ENCODE measurements at regions not wholly inside any gene's neighbourhood (a gene's known extent, or its start where the extent isn't known, plus 50 kb on each side); places are given as distances from the start of the nearest gene placed in this dataset.

DNA sequence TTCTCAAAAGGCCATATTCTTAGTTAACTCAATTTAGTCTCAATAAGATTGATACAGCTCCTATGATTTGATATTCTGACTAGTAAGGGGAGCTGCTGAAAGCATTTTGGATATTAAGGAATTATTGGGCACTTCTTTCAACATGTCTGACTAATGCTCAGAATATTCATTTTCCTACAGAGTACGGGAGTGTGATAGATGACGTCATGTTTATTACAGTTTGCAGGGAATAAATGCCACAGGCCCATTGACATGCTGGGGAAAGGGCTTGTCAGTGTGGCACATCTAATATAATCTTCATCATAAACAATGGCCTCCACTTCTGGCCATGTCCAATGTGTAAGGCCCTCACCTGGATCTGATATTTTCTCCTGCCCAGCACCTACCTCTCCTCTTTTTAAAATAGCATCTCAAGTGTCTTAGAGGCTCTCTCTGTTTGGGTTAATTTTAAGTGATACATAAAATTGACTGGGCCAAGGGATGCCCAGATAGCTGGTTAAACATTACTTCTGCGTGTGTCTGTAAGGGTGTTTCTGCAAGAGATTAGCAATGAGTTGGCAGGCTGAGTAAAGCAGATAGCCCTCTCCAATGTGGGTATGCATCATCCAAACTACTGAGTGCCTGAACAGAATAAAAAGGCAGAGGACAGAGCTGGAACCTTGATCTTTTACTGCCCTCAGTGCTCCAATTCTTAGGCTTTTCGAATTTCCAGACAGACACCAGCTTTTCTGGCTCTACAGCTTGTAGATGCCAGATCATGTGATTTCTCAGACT lies 99.3 kb downstream of the SLC24A2 start:
- TF ChIP-seq GRHL2 (CRISPR knock-in tag; IDR thresholded peaks at IDR 0.05; ENCODE audit: insufficient replicate concordance, severe bottlenecking): no peak
- no peak for TF ChIP-seq NFATC4 (CRISPR knock-in tag; IDR thresholded peaks at IDR 0.05)
- TF ChIP-seq CBFB (CRISPR knock-in tag; IDR thresholded peaks at IDR 0.05; ENCODE audit: low read depth): no peak
- no peak for TF ChIP-seq CTCF (IDR thresholded peaks at IDR 0.05)
- TF ChIP-seq NFE2L1 (CRISPR knock-in tag; IDR thresholded peaks at IDR 0.05): no peak
- TF ChIP-seq, protein P1, sequence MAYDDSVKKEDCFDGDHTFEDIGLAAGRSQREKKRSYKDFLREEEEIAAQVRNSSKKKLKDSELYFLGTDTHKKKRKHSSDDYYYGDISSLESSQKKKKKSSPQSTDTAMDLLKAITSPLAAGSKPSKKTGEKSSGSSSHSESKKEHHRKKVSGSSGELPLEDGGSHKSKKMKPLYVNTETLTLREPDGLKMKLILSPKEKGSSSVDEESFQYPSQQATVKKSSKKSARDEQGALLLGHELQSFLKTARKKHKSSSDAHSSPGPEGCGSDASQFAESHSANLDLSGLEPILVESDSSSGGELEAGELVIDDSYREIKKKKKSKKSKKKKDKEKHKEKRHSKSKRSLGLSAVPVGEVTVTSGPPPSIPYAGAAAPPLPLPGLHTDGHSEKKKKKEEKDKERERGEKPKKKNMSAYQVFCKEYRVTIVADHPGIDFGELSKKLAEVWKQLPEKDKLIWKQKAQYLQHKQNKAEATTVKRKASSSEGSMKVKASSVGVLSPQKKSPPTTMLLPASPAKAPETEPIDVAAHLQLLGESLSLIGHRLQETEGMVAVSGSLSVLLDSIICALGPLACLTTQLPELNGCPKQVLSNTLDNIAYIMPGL (CRISPR knock-in tag; IDR thresholded peaks at IDR 0.05): no peak
- TF ChIP-seq, protein P2, sequence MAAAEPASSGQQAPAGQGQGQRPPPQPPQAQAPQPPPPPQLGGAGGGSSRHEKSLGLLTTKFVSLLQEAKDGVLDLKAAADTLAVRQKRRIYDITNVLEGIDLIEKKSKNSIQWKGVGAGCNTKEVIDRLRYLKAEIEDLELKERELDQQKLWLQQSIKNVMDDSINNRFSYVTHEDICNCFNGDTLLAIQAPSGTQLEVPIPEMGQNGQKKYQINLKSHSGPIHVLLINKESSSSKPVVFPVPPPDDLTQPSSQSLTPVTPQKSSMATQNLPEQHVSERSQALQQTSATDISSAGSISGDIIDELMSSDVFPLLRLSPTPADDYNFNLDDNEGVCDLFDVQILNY (CRISPR knock-in tag; IDR thresholded peaks at IDR 0.05): no peak
- TF ChIP-seq ZBTB21 (CRISPR knock-in tag; IDR thresholded peaks at IDR 0.05; ENCODE audit: borderline replicate concordance): no peak
- no peak for TF ChIP-seq HMGA2 (CRISPR knock-in tag; IDR thresholded peaks at IDR 0.05)
- TF ChIP-seq, protein P3, sequence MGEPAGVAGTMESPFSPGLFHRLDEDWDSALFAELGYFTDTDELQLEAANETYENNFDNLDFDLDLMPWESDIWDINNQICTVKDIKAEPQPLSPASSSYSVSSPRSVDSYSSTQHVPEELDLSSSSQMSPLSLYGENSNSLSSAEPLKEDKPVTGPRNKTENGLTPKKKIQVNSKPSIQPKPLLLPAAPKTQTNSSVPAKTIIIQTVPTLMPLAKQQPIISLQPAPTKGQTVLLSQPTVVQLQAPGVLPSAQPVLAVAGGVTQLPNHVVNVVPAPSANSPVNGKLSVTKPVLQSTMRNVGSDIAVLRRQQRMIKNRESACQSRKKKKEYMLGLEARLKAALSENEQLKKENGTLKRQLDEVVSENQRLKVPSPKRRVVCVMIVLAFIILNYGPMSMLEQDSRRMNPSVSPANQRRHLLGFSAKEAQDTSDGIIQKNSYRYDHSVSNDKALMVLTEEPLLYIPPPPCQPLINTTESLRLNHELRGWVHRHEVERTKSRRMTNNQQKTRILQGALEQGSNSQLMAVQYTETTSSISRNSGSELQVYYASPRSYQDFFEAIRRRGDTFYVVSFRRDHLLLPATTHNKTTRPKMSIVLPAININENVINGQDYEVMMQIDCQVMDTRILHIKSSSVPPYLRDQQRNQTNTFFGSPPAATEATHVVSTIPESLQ (CRISPR knock-in tag; IDR thresholded peaks at IDR 0.05): no peak
- TF ChIP-seq MXD4 (CRISPR knock-in tag; IDR thresholded peaks at IDR 0.05; ENCODE audit: borderline replicate concordance): no peak
- TF ChIP-seq E2F4 (CRISPR knock-in tag; IDR thresholded peaks at IDR 0.05; ENCODE audit: borderline replicate concordance, low read depth): no peak
- TF ChIP-seq, protein P4, sequence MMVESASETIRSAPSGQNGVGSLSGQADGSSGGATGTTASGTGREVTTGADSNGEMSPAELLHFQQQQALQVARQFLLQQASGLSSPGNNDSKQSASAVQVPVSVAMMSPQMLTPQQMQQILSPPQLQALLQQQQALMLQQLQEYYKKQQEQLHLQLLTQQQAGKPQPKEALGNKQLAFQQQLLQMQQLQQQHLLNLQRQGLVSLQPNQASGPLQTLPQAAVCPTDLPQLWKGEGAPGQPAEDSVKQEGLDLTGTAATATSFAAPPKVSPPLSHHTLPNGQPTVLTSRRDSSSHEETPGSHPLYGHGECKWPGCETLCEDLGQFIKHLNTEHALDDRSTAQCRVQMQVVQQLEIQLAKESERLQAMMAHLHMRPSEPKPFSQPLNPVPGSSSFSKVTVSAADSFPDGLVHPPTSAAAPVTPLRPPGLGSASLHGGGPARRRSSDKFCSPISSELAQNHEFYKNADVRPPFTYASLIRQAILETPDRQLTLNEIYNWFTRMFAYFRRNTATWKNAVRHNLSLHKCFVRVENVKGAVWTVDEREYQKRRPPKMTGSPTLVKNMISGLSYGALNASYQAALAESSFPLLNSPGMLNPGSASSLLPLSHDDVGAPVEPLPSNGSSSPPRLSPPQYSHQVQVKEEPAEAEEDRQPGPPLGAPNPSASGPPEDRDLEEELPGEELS (CRISPR knock-in tag; IDR thresholded peaks at IDR 0.05): no peak
- TF ChIP-seq, protein P5, sequence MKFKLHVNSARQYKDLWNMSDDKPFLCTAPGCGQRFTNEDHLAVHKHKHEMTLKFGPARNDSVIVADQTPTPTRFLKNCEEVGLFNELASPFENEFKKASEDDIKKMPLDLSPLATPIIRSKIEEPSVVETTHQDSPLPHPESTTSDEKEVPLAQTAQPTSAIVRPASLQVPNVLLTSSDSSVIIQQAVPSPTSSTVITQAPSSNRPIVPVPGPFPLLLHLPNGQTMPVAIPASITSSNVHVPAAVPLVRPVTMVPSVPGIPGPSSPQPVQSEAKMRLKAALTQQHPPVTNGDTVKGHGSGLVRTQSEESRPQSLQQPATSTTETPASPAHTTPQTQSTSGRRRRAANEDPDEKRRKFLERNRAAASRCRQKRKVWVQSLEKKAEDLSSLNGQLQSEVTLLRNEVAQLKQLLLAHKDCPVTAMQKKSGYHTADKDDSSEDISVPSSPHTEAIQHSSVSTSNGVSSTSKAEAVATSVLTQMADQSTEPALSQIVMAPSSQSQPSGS (CRISPR knock-in tag; IDR thresholded peaks at IDR 0.05; ENCODE audit: borderline replicate concordance, low read depth): no peak
- TF ChIP-seq GABPB1 (CRISPR knock-in tag; IDR thresholded peaks at IDR 0.05): no peak
- TF ChIP-seq NFYB (CRISPR knock-in tag; conservative IDR thresholded peaks at IDR 0.05; ENCODE audit: low read depth): no peak
- TF ChIP-seq ZNF263 (CRISPR knock-in tag; IDR thresholded peaks at IDR 0.05; ENCODE audit: low read depth): no peak
- no peak for TF ChIP-seq RORB (CRISPR knock-in tag; IDR thresholded peaks at IDR 0.05)
- no peak for TF ChIP-seq FOXJ3 (CRISPR knock-in tag; IDR thresholded peaks at IDR 0.05; ENCODE audit: borderline replicate concordance)
- POLR2A ChIA-PET: no interaction called here
- Mint-ChIP-seq H3K27me3 (ENCODE audit: low read depth) (no peaks in the 10 kb centered on the region), H3K27ac (no peak overlapping the region), H3K4me1 (peaks cover 4% of the 10 kb centered on the region), H3K9me3 (peaks cover 44% of the 10 kb centered on the region), H3K36me3 (peaks cover 34% of the 10 kb centered on the region), H3K4me3 (no peak overlapping the region)
- DNase-seq (ENCODE audit: low spot score) (no peak), ATAC-seq (no peak)
- CTCF ChIA-PET: no interaction called here

Data from WTC11 (cell line).